ENCODE measurements at regions not wholly inside any gene's neighbourhood (a gene's known extent, or its start where the extent isn't known, plus 50 kb on each side); places are given as distances from the start of the nearest gene placed in this dataset.

GRCh38 chr3:31067004-31067403, 172.5 kb upstream of the GADL1 start:
- TF ChIP-seq CTCF (IDR thresholded peaks at IDR 0.05; ENCODE audit: poor library complexity) (no peak), EZH2 (IDR thresholded peaks at IDR 0.05; ENCODE audit: borderline replicate concordance) (no peak), EZH2phosphoT487 (IDR thresholded peaks at IDR 0.05; ENCODE audit: low read depth, severe bottlenecking, unreplicated experiment) (no peak)
